ENCODE measurements at regions not wholly inside any gene's neighbourhood (a gene's known extent, or its start where the extent isn't known, plus 50 kb on each side); places are given as distances from the start of the nearest gene placed in this dataset.

DNA sequence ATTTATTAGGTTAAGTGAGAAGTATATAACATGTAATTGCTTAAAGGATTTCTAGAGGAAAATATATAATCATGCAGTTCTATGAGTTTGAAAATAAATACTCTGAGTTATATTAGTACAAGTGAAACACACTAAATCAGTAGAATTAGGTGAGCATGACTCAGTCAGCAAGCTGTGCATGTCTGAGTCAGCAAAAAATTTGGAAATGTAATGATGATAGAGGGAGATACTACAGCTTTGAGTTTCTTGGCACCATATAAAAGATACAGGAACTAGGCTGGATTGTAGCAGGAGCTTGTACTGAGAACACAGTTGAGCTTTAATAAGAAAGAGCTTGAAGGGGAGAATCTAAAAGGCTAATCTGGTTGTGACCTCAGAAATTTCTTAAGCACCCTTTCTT, 1224.6 kb downstream of the CDH8 start:
- TF ChIP-seq POLR2A (IDR thresholded peaks at IDR 0.05), result no peak
- TF ChIP-seq, protein P1, sequence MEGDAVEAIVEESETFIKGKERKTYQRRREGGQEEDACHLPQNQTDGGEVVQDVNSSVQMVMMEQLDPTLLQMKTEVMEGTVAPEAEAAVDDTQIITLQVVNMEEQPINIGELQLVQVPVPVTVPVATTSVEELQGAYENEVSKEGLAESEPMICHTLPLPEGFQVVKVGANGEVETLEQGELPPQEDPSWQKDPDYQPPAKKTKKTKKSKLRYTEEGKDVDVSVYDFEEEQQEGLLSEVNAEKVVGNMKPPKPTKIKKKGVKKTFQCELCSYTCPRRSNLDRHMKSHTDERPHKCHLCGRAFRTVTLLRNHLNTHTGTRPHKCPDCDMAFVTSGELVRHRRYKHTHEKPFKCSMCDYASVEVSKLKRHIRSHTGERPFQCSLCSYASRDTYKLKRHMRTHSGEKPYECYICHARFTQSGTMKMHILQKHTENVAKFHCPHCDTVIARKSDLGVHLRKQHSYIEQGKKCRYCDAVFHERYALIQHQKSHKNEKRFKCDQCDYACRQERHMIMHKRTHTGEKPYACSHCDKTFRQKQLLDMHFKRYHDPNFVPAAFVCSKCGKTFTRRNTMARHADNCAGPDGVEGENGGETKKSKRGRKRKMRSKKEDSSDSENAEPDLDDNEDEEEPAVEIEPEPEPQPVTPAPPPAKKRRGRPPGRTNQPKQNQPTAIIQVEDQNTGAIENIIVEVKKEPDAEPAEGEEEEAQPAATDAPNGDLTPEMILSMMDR (IDR thresholded peaks at IDR 0.05), result no peak

All from testis (tissue), 2 donors.